ENCODE measurements at regions not wholly inside any gene's neighbourhood (a gene's known extent, or its start where the extent isn't known, plus 50 kb on each side); places are given as distances from the start of the nearest gene placed in this dataset.

GRCh38 chr1:108049178-108049819, 84.3 kb upstream of the VAV3 start:
- Histone ChIP-seq H3K9me3 (no peaks in the 10 kb centered on the region), H3K36me3 (no peaks in the 10 kb centered on the region), H3K4me3 (no peak overlapping the region), H3K27ac (no peak overlapping the region), H3K27me3 (no peaks in the 10 kb centered on the region), H3K4me1 (peaks cover 0 to 23% (median 15%) of the 10 kb centered on the region in 3 donors)
- no peak for FAIRE-seq
- 65 to 70% methylated on average over 6 of the region's 6 CpGs for WGBS, 2 donors
- intact Hi-C loops (cut with DNase I): no loop called here
- ATAC-seq: peak in 2 of 4 donors; percentile 32 to 39
- DNase-seq: no peak
- TF ChIP-seq CTCF (IDR thresholded peaks at IDR 0.05): peak in 2 of 4 donors; percentile 12 to 18

GRCh38 chr1:108048301-108049177, 83.6 kb upstream of the VAV3 start:
- intact Hi-C loops (cut with DNase I): no loop called here
- no peak for FAIRE-seq
- Histone ChIP-seq H3K27me3 (no peaks in the 10 kb centered on the region), H3K4me1 (peaks cover 0 to 23% (median 15%) of the 10 kb centered on the region in 3 donors), H3K9me3 (no peaks in the 10 kb centered on the region), H3K27ac (no peak overlapping the region), H3K36me3 (no peaks in the 10 kb centered on the region), H3K4me3 (no peak overlapping the region)
- WGBS, 2 donors: 57 to 71% methylated on average over 5 of the region's 5 CpGs
- no peak for ATAC-seq
- TF ChIP-seq CTCF (IDR thresholded peaks at IDR 0.05): no peak
- DNase-seq: no peak

- 67 to 79% methylated on average over 5 of the region's 5 CpGs for WGBS, 2 donors
- no peak for ATAC-seq
- Histone ChIP-seq H3K27ac (no peak overlapping the region), H3K36me3 (no peaks in the 10 kb centered on the region), H3K4me1 (peaks cover 0 to 12% (median 9%) of the 10 kb centered on the region in 3 donors), H3K4me3 (no peak overlapping the region), H3K27me3 (no peaks in the 10 kb centered on the region), H3K9me3 (no peaks in the 10 kb centered on the region)
- intact Hi-C loops (cut with DNase I): no loop called here
- FAIRE-seq: no peak
- no peak for TF ChIP-seq CTCF (IDR thresholded peaks at IDR 0.05)
- DNase-seq: no peak
These were observed 82.1 kb upstream of the VAV3 start for GRCh38 chr1:108047085-108047484.

GRCh38 chr1:108046026-108046425, 81.0 kb upstream of the VAV3 start:
- DNase-seq (no peak), FAIRE-seq (no peak), ATAC-seq (no peak)
- Histone ChIP-seq H3K27ac (no peak overlapping the region), H3K4me3 (no peak overlapping the region), H3K4me1 (peaks cover 0 to 2% (median 0%) of the 10 kb centered on the region in 3 donors), H3K27me3 (no peaks in the 10 kb centered on the region), H3K36me3 (no peaks in the 10 kb centered on the region), H3K9me3 (no peaks in the 10 kb centered on the region)
- intact Hi-C loops (cut with DNase I): no loop called here
- 32 to 35% methylated on average over 2 of the region's 2 CpGs for WGBS, 2 donors
- TF ChIP-seq CTCF (IDR thresholded peaks at IDR 0.05): no peak

GRCh38 chr1:108045460-108045859, 80.5 kb upstream of the VAV3 start:
- FAIRE-seq: no peak
- intact Hi-C loops (cut with DNase I): no loop called here
- no peak overlapping the region for H3K4me3 ChIP-seq
- no peak overlapping the region for H3K27ac ChIP-seq
- DNase-seq: no peak
- ATAC-seq: no peak
- no peaks in the 10 kb centered on the region for H3K36me3 ChIP-seq
- WGBS, 2 donors: 14 to 20% methylated on average over 7 of the region's 7 CpGs
- no peaks in the 10 kb centered on the region for H3K27me3 ChIP-seq
- H3K4me1 ChIP-seq: peaks cover 0 to 2% (median 0%) of the 10 kb centered on the region in 3 donors
- H3K9me3 ChIP-seq: no peaks in the 10 kb centered on the region
- TF ChIP-seq CTCF (IDR thresholded peaks at IDR 0.05): no peak
